ENCODE measurements at regions not wholly inside any gene's neighbourhood (a gene's known extent, or its start where the extent isn't known, plus 50 kb on each side); places are given as distances from the start of the nearest gene placed in this dataset.

DNA sequence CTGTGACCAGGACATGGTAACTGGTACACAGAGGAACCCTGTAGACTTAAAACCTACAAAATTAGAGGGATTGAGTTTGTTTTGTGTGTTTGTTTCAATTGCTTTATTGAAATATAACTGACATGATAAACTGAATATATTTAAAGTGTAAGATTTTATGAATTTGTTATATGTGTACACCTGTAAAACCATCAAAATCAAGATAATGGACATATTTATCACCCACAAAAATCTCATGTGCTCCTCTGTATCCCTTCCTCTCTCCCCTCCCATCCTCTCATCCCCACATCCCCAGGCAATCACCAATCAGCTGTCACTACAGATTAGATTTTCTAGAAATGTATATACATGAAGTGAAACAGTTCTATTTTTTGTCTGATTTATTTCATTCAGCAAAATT is 565.5 kb downstream of the NOVA1 start:
- TF ChIP-seq, protein P1, sequence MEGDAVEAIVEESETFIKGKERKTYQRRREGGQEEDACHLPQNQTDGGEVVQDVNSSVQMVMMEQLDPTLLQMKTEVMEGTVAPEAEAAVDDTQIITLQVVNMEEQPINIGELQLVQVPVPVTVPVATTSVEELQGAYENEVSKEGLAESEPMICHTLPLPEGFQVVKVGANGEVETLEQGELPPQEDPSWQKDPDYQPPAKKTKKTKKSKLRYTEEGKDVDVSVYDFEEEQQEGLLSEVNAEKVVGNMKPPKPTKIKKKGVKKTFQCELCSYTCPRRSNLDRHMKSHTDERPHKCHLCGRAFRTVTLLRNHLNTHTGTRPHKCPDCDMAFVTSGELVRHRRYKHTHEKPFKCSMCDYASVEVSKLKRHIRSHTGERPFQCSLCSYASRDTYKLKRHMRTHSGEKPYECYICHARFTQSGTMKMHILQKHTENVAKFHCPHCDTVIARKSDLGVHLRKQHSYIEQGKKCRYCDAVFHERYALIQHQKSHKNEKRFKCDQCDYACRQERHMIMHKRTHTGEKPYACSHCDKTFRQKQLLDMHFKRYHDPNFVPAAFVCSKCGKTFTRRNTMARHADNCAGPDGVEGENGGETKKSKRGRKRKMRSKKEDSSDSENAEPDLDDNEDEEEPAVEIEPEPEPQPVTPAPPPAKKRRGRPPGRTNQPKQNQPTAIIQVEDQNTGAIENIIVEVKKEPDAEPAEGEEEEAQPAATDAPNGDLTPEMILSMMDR (IDR thresholded peaks at IDR 0.05 in 8 of 11, conservative IDR thresholded peaks at IDR 0.05 in 3 of 11), result no peak
- no peak for TF ChIP-seq POLR2AphosphoS5 (IDR thresholded peaks at IDR 0.05)
- TF ChIP-seq POLR2A (IDR thresholded peaks at IDR 0.05), result no peak
